H9 (cell line): ENCODE measurements at regions not wholly inside any gene's neighbourhood (a gene's known extent, or its start where the extent isn't known, plus 50 kb on each side); places are given as distances from the start of the nearest gene placed in this dataset.

Experiments
- DNase-seq: peaks from one replicate; pipeline ENCODE4 v3.0.0-alpha.2; 2017
- H2AFZ ChIP-seq: one replicate; pipeline ENCODE4 v1.6.1; 2013; ENCODE audit warnings: mild to moderate bottlenecking, low read length, control low read depth, moderate library complexity
- H2AK5ac ChIP-seq: 2 replicates; pipeline ENCODE4 v1.6.1; 2013; ENCODE audit warnings: low read length, control low read depth, mixed read lengths; ENCODE audit not compliant: insufficient read length
- H2BK120ac ChIP-seq: one replicate; pipeline ENCODE4 v1.6.1; 2013; ENCODE audit warnings: low read depth, mild to moderate bottlenecking, low read length, control low read depth, inconsistent platforms; ENCODE audit not compliant: poor library complexity, severe bottlenecking
- H2BK12ac ChIP-seq: 2 replicates; pipeline ENCODE4 v1.6.1; 2013; ENCODE audit warnings: low read length, control low read depth, mixed read lengths, low read depth; ENCODE audit not compliant: insufficient read length
- H2BK15ac ChIP-seq: 2 replicates; pipeline ENCODE4 v1.6.1; 2013; ENCODE audit warnings: low read depth, low read length, control low read depth
- H2BK20ac ChIP-seq: one replicate; pipeline ENCODE4 v1.6.1; 2013; ENCODE audit warnings: low read depth, mild to moderate bottlenecking, low read length, control low read depth, inconsistent platforms; ENCODE audit not compliant: poor library complexity, severe bottlenecking
- H2BK5ac ChIP-seq: 2 replicates; pipeline ENCODE4 v1.6.1; 2013; ENCODE audit warnings: low read length, control low read depth, mixed read lengths; ENCODE audit not compliant: insufficient read length
- H3K14ac ChIP-seq: 2 replicates; pipeline ENCODE4 v1.6.1; 2013; ENCODE audit warnings: low read length, control low read depth; ENCODE audit not compliant: insufficient read depth
- H3K18ac ChIP-seq: 2 replicates; pipeline ENCODE4 v1.6.1; 2013; ENCODE audit warnings: low read depth, mild to moderate bottlenecking, mixed read lengths, low read length, control low read depth; ENCODE audit not compliant: insufficient read length
- H3K23ac ChIP-seq: 2 replicates; pipeline ENCODE4 v1.6.1; 2013; ENCODE audit warnings: low read length, control low read depth, mixed read lengths, low read depth; ENCODE audit not compliant: insufficient read length
- H3K23me2 ChIP-seq: 2 replicates; pipeline ENCODE4 v1.6.1; 2013; ENCODE audit warnings: low read depth, mild to moderate bottlenecking, mixed read lengths, low read length, control low read depth; ENCODE audit not compliant: insufficient read length, poor library complexity, severe bottlenecking
- H3K27ac ChIP-seq: 2 replicates; pipeline ENCODE4 v1.5.1; 2013; ENCODE audit warnings: low read length, control low read depth, mixed read lengths, low read depth; ENCODE audit not compliant: insufficient read length
- H3K27me3 ChIP-seq: 2 replicates; pipeline ENCODE4 v1.6.1; 2013; ENCODE audit warnings: low read length, control low read depth, inconsistent platforms; ENCODE audit not compliant: insufficient read depth
- H3K4ac ChIP-seq: 2 replicates; pipeline ENCODE4 v1.6.1; 2013; ENCODE audit warnings: low read depth, mild to moderate bottlenecking, control low read depth, inconsistent platforms, low read length, moderate library complexity
- H3K4me1 ChIP-seq: 2 replicates; pipeline ENCODE4 v1.6.1; 2013; ENCODE audit warnings: low read length, control low read depth, inconsistent platforms; ENCODE audit not compliant: insufficient read depth
- H3K4me2 ChIP-seq: 2 replicates; pipeline ENCODE4 v1.6.1; 2013; ENCODE audit warnings: low read length, control low read depth, mixed read lengths; ENCODE audit not compliant: insufficient read length, insufficient read depth
- H3K56ac ChIP-seq: 2 replicates; pipeline ENCODE4 v1.6.1; 2013; ENCODE audit warnings: low read depth, mild to moderate bottlenecking, mixed read lengths, low read length, control low read depth; ENCODE audit not compliant: insufficient read length
- H3K79me1 ChIP-seq: 2 replicates; pipeline ENCODE4 v1.6.1; 2013; ENCODE audit warnings: low read depth, mild to moderate bottlenecking, moderate library complexity, low read length, control low read depth, inconsistent platforms; ENCODE audit not compliant: insufficient read depth, poor library complexity, severe bottlenecking
- H3K79me2 ChIP-seq: 2 replicates; pipeline ENCODE4 v1.6.1; 2013; ENCODE audit warnings: low read length, control low read depth, inconsistent platforms; ENCODE audit not compliant: insufficient read depth
- H3K9ac ChIP-seq: 2 replicates; pipeline ENCODE4 v1.6.1; 2013; ENCODE audit warnings: low read length, control low read depth, mixed read lengths; ENCODE audit not compliant: insufficient read length; ENCODE audit errors: extremely low read depth
- H3K9me3 ChIP-seq: one replicate; pipeline ENCODE4 v1.6.1; 2013; ENCODE audit warnings: low read depth, low read length, inconsistent platforms; ENCODE audit not compliant: control insufficient read depth
- H3T11ph ChIP-seq: one replicate; pipeline ENCODE4 v1.6.1; 2013; ENCODE audit warnings: mild to moderate bottlenecking, low read length, control low read depth, inconsistent platforms
- H4K20me1 ChIP-seq: one replicate; pipeline ENCODE4 v1.6.1; 2013; ENCODE audit not compliant: control insufficient read depth, insufficient read length, insufficient read depth
- H4K5ac ChIP-seq: 2 replicates; pipeline ENCODE4 v1.6.1; 2013; ENCODE audit warnings: low read depth, mild to moderate bottlenecking, mixed read lengths, low read length, control low read depth; ENCODE audit not compliant: insufficient read length
- H4K8ac ChIP-seq: replicated peaks from 2 replicates; pipeline ENCODE4 v1.6.1; 2013; ENCODE audit warnings: low read length, control low read depth, mixed read lengths, low read depth; ENCODE audit not compliant: insufficient read length
- H4K91ac ChIP-seq: 2 replicates; pipeline ENCODE4 v1.6.1; 2013; ENCODE audit warnings: low read depth, mild to moderate bottlenecking, moderate library complexity, mixed read lengths, low read length, control low read depth; ENCODE audit not compliant: insufficient read length
- H3K27ac Mint-ChIP-seq, 3 experiments: 2 replicates in 2 of 3; 3 replicates in 1 of 3; pipeline ENCODE4 v1.8.0; 2020 to 2021; ENCODE audit warnings: mixed read lengths in 3 of 3, mild to moderate bottlenecking in 1 of 3, moderate library complexity in 1 of 3
- H3K27me3 Mint-ChIP-seq: 2 replicates; pipeline ENCODE4 v1.8.0; 2021; ENCODE audit warnings: low read depth, mild to moderate bottlenecking, moderate library complexity, mixed read lengths
- H3K36me3 Mint-ChIP-seq, 3 experiments: 2 replicates in 2 of 3; 3 replicates in 1 of 3; pipeline ENCODE4 v1.8.0; 2020 to 2021; ENCODE audit warnings: low read depth in 3 of 3, mixed read lengths in 3 of 3; ENCODE audit not compliant: insufficient read depth in 1 of 3
- H3K4me1 Mint-ChIP-seq, 2 experiments: 2 replicates each; pipeline ENCODE4 v1.8.0; 2020; ENCODE audit warnings: mixed read lengths in 2 of 2
- H3K4me3 Mint-ChIP-seq, 2 experiments: 2 replicates in 1 of 2; 3 replicates in 1 of 2; pipeline ENCODE4 v1.8.0; 2020 to 2021; ENCODE audit warnings: mild to moderate bottlenecking in 2 of 2, mixed read lengths in 2 of 2, moderate library complexity in 1 of 2
- H3K9me3 Mint-ChIP-seq, 2 experiments: 2 replicates in 1 of 2; 3 replicates in 1 of 2; pipeline ENCODE4 v1.8.0; 2020; ENCODE audit warnings: mild to moderate bottlenecking in 2 of 2, mixed read lengths in 2 of 2, moderate library complexity in 1 of 2
- WGBS: extraction: QIAGEN DNeasy Blood & Tissue Kit; methylation state at CpG from one replicate; pipeline ENCODE4 v1.1.7; 2013; ENCODE audit warnings: missing lambda C conversion rate, low lambda C conversion rate, mixed read lengths; ENCODE audit not compliant: insufficient read length; ENCODE audit errors: extremely low coverage; 5-methylcytosine and 5-hydroxymethylcytosine counted together
- TF ChIP-seq, protein P1 (sequence below): fragments of 200-600 bp; sonication (generic); conservative IDR thresholded peaks from 3 replicates; pipeline ENCODE4 v1.8.0; 2021; ENCODE audit warnings: antibody characterized with exemption, mild to moderate bottlenecking

GRCh38 chr7:30223896-30224295 is 60.5 kb upstream of the ZNRF2 start:
- Histone ChIP-seq H3K79me1 (no peaks in the 10 kb centered on the region), H2BK120ac (no peak overlapping the region), H2AK5ac (no peak overlapping the region), H3K23ac (no peak overlapping the region), H2BK15ac (no peak overlapping the region), H2BK20ac (no peak overlapping the region), H4K5ac (no peak overlapping the region), H4K20me1 (no peaks in the 10 kb centered on the region), H3K4me1 (no peaks in the 10 kb centered on the region), H2BK12ac (no peak overlapping the region), H3K79me2 (no peaks in the 10 kb centered on the region), H2AFZ (no peak overlapping the region), H3K9me3 (no peaks in the 10 kb centered on the region), H3K14ac (no peak overlapping the region), H2BK5ac (no peak overlapping the region), H3K23me2 (no peaks in the 10 kb centered on the region), H4K91ac (no peak overlapping the region), H3K4me2 (no peak overlapping the region), H3K18ac (no peak overlapping the region), H3K9ac (no peak overlapping the region), H3T11ph (no peak overlapping the region), H3K27me3 (no peaks in the 10 kb centered on the region), H3K4ac (no peak overlapping the region), H4K8ac (no peak overlapping the region), H3K27ac (no peak overlapping the region), H3K56ac (no peak overlapping the region)
- H3K27ac Mint-ChIP-seq = no peak overlapping the region
- DNase-seq = no peak
- H3K4me1 Mint-ChIP-seq = peaks cover 5 to 9% of the 10 kb centered on the region in 2 experiments
- no peaks in the 10 kb centered on the region for H3K27me3 Mint-ChIP-seq
- WGBS = no CpG with 5 or more reads among the region's 2 CpGs
- no peak overlapping the region for H3K4me3 Mint-ChIP-seq
- no peaks in the 10 kb centered on the region; a peak in 1 of 7 replicates for H3K36me3 Mint-ChIP-seq
- peaks cover 12% of the 10 kb centered on the region in 2 experiments; a peak in 4 of 5 replicates for H3K9me3 Mint-ChIP-seq
- TF ChIP-seq, protein P1, sequence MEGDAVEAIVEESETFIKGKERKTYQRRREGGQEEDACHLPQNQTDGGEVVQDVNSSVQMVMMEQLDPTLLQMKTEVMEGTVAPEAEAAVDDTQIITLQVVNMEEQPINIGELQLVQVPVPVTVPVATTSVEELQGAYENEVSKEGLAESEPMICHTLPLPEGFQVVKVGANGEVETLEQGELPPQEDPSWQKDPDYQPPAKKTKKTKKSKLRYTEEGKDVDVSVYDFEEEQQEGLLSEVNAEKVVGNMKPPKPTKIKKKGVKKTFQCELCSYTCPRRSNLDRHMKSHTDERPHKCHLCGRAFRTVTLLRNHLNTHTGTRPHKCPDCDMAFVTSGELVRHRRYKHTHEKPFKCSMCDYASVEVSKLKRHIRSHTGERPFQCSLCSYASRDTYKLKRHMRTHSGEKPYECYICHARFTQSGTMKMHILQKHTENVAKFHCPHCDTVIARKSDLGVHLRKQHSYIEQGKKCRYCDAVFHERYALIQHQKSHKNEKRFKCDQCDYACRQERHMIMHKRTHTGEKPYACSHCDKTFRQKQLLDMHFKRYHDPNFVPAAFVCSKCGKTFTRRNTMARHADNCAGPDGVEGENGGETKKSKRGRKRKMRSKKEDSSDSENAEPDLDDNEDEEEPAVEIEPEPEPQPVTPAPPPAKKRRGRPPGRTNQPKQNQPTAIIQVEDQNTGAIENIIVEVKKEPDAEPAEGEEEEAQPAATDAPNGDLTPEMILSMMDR = no peak
